Head of caudate nucleus (tissue), 42 donors: ENCODE measurements at regions not wholly inside any gene's neighbourhood (a gene's known extent, or its start where the extent isn't known, plus 50 kb on each side); places are given as distances from the start of the nearest gene placed in this dataset.

ENCODE experiments used
- DNase-seq, 42 donors: peaks; one replicate each; pipeline versions ENCODE4 v3.0.0 to v3.0.0-alpha.2; 2020 to 2021; ENCODE audit warnings: mixed read lengths in 7 of 42
- intact Hi-C: fragments of 100-400 bp; cut with DNase I; formaldehyde crosslinking; loops from one replicate; pipeline ENCODE4 v1.15.0; 2022

DNA sequence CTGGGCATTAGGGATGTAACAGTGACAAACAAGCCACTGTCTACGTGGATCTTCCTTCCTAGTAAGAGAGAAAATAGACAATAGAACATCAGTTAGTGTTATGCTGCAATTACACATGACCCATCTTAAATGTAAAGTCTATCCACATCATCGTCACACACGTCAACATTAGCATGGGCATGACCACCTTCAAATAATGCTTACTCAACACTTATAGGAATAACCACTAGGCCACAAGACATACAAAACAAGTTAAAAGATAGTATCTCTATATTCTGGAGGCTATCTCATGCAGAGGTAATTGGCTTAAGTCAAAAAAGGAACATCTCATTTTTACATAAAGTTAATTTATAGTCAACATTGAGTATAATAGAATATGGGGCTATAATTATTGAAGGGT, 156.5 kb downstream of the MOXD1 start:
- intact Hi-C loops: no loop called here

GRCh38 chr6:132236744-132237143, 164.5 kb downstream of the MOXD1 start:
- intact Hi-C loops: no loop called here
- no peak for DNase-seq

More for the DNA sequence above, 156.5 kb downstream of the MOXD1 start:
- no peak for DNase-seq

GRCh38 chr6:132236281-132236680, 165.0 kb downstream of the MOXD1 start:
- no peak for DNase-seq
- intact Hi-C loops: no loop called here

DNA sequence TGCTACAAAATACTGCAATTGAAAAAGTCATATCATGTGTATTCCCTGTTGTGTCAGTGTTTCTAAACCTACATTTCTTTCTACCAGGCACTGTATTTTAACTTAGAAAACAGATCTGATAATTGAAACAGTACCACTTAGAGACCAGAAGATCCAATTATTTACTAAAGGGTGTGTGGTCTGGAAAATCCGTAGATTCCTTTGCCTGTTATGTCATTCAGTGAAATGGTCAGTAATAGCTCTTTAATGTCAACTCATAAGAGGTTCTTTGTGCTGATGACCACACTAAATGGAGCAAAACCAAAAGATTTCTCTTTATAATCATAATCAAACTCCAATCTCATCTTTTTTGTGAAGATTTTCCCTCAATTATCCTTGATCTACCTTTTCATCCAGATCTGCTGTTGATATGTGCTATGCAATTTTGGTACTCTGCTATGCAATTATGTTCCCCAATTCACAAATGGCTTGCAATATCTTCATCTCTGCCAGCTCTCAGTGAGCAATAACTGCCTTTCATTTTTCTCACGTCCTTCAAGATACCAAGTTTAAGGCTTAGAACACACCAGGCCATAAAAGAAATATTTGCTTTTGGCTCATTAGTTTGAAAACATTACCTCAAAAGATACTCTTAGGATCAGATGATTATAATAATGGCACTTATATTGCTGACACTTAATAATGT, 165.5 kb downstream of the MOXD1 start:
- no peak for DNase-seq
- intact Hi-C loops: no loop called here

- intact Hi-C loops: no loop called here
- DNase-seq: no peak
Measured at GRCh38 chr6:132234356-132234755, 166.9 kb downstream of the MOXD1 start.

- no peak for DNase-seq
Measured at GRCh38 chr6:132231121-132231884, 170.0 kb downstream of the MOXD1 start.

GRCh38 chr6:132228894-132229293, 172.4 kb downstream of the MOXD1 start:
- intact Hi-C loops: no loop called here
- DNase-seq: no peak

More at GRCh38 chr6:132231121-132231884, 170.0 kb downstream of the MOXD1 start:
- intact Hi-C loops: no loop called here

- intact Hi-C loops: no loop called here
Measured at GRCh38 chr6:132227904-132228303, 173.4 kb downstream of the MOXD1 start.

GRCh38 chr6:132224943-132225342, 176.3 kb downstream of the MOXD1 start:
- intact Hi-C loops: no loop called here
- DNase-seq: no peak

More at GRCh38 chr6:132227904-132228303, 173.4 kb downstream of the MOXD1 start:
- DNase-seq: no peak

- DNase-seq: no peak
- intact Hi-C loops: no loop called here
Measured at GRCh38 chr6:132220800-132221199, 180.5 kb downstream of the MOXD1 start.

DNA sequence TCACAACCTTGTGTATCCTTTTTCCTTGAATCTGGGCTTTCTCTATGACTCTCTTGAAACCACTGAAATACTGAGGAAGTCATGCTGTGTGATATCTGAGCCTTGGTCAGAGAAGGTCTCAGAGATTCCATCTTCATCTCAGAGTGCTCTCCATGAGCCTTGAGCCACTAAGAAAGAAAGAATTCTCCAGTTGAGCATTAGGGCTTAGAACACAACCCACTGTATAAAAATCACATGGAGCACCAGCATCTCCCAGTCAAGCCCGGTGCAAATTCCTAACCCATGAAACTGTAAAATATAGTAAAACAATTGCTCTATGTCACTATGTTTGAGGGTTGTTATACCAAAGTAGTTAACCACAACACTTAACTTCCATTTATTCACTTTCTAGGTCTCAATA, 181.4 kb downstream of the MOXD1 start:
- intact Hi-C loops: loop anchor here (5.0 kb wide), 1 partner anchor 298 kb away; no protein-coding TSS in a partner anchor
- DNase-seq: no peak

- no peak for DNase-seq
- intact Hi-C loops: loop anchor here (5.0 kb wide), 1 partner anchor 296 kb away; no protein-coding TSS in a partner anchor
Measured at GRCh38 chr6:132218059-132218696, 183.1 kb downstream of the MOXD1 start.

- DNase-seq: no peak
- intact Hi-C loops: loop anchor here (5.0 kb wide), 1 partner anchor 294 kb away; no protein-coding TSS in a partner anchor
Measured at GRCh38 chr6:132215805-132216204, 185.5 kb downstream of the MOXD1 start.

GRCh38 chr6:132214716-132215115, 186.6 kb downstream of the MOXD1 start:
- DNase-seq: no peak
- intact Hi-C loops: loop anchor here (5.0 kb wide), 1 partner anchor 292 kb away; no protein-coding TSS in a partner anchor

DNA sequence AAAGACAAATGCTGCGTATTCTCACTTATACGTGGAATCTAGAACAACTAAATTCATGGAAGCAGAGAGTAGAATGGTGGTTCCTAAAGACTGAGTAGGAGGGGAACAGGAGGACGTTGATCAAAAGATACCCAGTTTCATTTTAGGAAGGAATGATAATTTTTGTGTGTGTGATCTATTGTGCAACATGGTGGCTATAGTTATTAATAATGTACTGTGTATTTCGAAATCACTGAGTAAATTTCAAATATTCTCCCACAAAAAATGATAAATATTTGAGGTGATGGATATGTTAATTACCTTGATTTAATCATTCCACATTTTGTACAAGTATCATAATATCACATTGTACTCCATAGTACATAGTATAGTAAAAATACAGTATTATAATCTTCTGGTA, 187.5 kb downstream of the MOXD1 start:
- intact Hi-C loops: no loop called here

DNA sequence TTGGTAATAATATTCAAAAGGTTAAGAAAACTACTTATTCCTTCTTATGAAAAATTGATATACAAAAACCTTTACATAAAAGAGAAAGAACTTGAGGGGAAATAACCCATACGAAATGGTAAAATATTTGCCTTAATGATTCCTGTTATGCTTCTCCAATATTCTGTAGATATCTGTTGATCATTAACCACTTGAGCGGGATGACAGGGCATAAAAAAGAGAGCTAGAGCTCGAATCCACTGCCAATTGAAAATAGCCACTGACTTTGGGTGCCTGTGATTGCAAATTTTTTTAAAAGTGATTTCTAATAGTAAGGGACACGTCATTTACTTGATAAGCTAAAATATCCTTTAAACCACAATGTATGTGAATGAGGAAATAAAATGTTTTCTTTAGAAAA, 188.1 kb downstream of the MOXD1 start:
- no peak for DNase-seq
- intact Hi-C loops: no loop called here

More for the DNA sequence above, 187.5 kb downstream of the MOXD1 start:
- no peak for DNase-seq

DNA sequence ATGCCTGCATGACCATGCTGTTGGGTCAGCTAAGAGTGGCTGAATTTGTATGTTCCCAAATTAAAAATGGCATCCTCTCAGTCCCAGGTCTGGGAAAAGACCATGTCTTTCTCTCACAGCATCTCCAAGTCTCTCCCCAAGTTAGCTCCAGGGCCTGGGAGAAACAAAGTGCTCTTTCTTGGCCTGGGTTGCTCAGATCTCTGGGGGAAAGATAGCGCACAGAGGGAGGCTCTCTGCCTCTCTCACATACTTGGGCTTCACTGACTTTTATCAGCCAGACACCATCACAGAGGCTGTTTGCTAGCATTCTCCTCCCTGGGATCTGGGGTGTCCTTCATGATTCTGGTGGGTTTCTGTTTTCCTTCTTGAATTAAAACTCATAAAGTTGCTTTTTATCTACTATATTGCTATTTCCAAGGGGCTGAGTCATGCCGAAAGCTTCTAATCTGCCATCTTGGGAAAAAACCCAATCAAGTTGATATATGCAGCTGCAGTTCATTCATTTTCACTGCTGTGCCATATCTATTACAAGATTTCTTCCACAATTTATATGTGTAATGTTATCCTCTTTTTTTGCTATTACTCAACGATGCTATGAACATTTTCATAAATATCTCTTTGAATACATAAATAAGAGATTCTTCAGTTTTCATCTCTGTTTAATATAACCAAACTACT, 190.2 kb downstream of the MOXD1 start:
- no peak for DNase-seq
- intact Hi-C loops: no loop called here

DNA sequence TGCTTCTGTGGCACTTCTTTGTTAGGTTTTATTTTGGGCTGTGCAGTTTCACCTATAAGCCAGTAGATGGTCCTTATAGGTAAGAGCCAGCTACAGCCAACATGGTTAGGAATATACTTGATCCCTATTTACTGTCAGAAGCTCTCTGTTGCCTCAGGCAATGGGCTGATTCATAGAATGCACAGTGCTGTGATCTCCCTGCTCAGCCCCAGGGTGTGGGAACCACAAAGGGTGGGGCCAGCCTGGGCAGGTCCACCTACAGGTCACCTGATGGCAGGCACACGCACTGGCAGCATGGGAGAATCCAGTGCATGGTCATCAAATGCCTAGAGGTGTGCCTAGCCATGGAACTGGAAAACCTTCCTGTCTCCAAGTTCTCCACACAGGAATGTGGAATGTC, 191.9 kb downstream of the MOXD1 start:
- intact Hi-C loops: no loop called here
- DNase-seq: no peak

DNA sequence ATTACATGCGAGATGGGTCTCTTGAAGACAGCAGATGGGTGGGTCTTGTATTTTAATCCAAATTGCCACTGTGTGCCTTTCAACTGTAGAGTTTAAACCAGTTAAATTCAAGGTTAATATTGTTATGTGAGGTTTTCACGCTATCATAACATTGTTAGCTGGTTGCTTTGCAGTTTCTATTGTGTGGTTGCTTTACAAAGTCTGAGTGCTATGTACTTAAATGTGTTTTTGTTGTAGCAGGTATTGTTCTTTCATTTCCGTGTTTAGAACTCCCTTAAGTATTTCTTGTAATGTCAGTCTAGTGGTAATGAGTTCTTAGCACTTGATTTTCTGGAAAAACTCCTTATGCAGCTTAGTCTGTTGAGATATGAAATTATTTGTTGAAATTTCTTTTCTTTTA, 193.3 kb downstream of the MOXD1 start:
- DNase-seq: no peak
- intact Hi-C loops: no loop called here
